ENCODE measurements at regions not wholly inside any gene's neighbourhood (a gene's known extent, or its start where the extent isn't known, plus 50 kb on each side); places are given as distances from the start of the nearest gene placed in this dataset.

DNA sequence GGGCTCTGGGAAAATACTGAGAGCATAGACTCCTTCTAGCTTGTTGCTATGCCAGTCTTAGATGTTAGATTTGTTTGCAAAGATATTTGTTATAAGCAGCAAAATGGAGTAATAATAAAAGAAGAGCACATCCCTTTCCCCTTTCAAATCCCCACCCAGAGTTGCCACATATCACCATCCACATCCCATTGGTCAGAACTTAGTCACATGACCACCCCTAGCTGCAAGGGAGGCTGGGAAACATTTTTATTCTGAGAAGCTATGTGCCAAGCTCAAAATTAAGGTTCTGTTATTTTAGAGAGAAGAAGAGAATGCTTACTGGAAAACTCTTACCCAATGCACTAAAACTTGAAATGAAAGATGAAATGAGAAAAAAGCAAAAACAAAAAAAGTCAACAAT, 193.9 kb upstream of the MVB12B start:
- Histone ChIP-seq H3K27ac (ENCODE audit: extremely low read depth, low read depth, low read length) (no peak overlapping the region), H2AFZ (ENCODE audit: low read depth, low read length) (no peak overlapping the region), H3K9me3 (replicated peaks; ENCODE audit: control insufficient read depth, insufficient read depth, low read depth, low read length) (no peaks in the 10 kb centered on the region), H3K27me3 (ENCODE audit: control insufficient read depth in 2 of 2, insufficient read depth in 2 of 2, low read length in 2 of 2) (no peaks in the 10 kb centered on the region; a peak in 1 of 5 replicates), H3K9me1 (ENCODE audit: control insufficient read depth, insufficient read depth, low read length) (no peaks in the 10 kb centered on the region), H3K9ac (ENCODE audit: insufficient read depth in 1 of 2, low read depth in 2 of 2, low read length in 2 of 2) (no peak overlapping the region), H3K4me1 (replicated peaks in 1 of 2; ENCODE audit: control insufficient read depth in 2 of 2, insufficient read depth in 2 of 2, low read length in 2 of 2) (no peaks in the 10 kb centered on the region), H3K36me3 (ENCODE audit: control insufficient read depth, insufficient read depth, low read length) (no peaks in the 10 kb centered on the region), H3K4me3 (no peak overlapping the region), H4K20me1 (replicated peaks; ENCODE audit: control insufficient read depth, insufficient read depth, low read length) (no peaks in the 10 kb centered on the region), H3K79me2 (ENCODE audit: control insufficient read depth, insufficient read depth, low read length) (no peaks in the 10 kb centered on the region), H3K4me2 (ENCODE audit: insufficient read depth, low read length) (no peak overlapping the region)
- DNase-seq (ENCODE audit: extremely low read depth in 1 of 4, low spot score in 3 of 4) (no peak), ATAC-seq (no peak), FAIRE-seq (no peak)
- in situ Hi-C loops (cut with MboI): no loop called here
- intact Hi-C loops (cut with micrococcal nuclease): no loop called here
- CTCF ChIA-PET (ENCODE audit: low intra/inter-chr PET ratio): no interaction called here
- POLR2A ChIA-PET: no interaction called here
- BruUV-seq (replicated peaks): no TSS peak
- TF ChIP-seq NFYB (IDR thresholded peaks at IDR 0.05; ENCODE audit: extremely low read depth, insufficient read length) (peak; percentile 56), BRCA1 (IDR thresholded peaks at IDR 0.05) (no peak), BRCA1 (CRISPR knock-in tag; IDR thresholded peaks at IDR 0.05) (no peak), ETV5 (CRISPR knock-in tag; IDR thresholded peaks at IDR 0.05; ENCODE audit: low read depth) (no peak), PRMT5 (CRISPR knock-in tag; IDR thresholded peaks at IDR 0.05) (no peak), TBL1XR1 (IDR thresholded peaks at IDR 0.05; ENCODE audit: low read length in 2 of 2) (no peak), HLTF (IDR thresholded peaks at IDR 0.05) (no peak), ETS2 (tag; IDR thresholded peaks at IDR 0.05; ENCODE audit: borderline replicate concordance, poor library complexity, severe bottlenecking) (no peak), MTA3 (IDR thresholded peaks at IDR 0.05; ENCODE audit: borderline replicate concordance) (no peak), MEIS2 (IDR thresholded peaks at IDR 0.05; ENCODE audit: partially characterized antibody) (no peak), NR2F6 (CRISPR knock-in tag; IDR thresholded peaks at IDR 0.05) (no peak), CHD4 (IDR thresholded peaks at IDR 0.05; ENCODE audit: insufficient read depth, insufficient replicate concordance, low read depth, low read length, poor library complexity, severe bottlenecking) (no peak), SIN3A (IDR thresholded peaks at IDR 0.05; ENCODE audit: borderline replicate concordance in 2 of 2, control insufficient read depth in 1 of 2, low read depth in 2 of 2, low read length in 2 of 2) (no peak), HOXB6 (CRISPR knock-in tag; IDR thresholded peaks at IDR 0.05; ENCODE audit: borderline replicate concordance) (no peak)
- TF ChIP-seq, protein P1, sequence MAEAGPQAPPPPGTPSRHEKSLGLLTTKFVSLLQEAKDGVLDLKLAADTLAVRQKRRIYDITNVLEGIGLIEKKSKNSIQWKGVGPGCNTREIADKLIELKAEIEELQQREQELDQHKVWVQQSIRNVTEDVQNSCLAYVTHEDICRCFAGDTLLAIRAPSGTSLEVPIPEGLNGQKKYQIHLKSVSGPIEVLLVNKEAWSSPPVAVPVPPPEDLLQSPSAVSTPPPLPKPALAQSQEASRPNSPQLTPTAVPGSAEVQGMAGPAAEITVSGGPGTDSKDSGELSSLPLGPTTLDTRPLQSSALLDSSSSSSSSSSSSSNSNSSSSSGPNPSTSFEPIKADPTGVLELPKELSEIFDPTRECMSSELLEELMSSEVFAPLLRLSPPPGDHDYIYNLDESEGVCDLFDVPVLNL (CRISPR knock-in tag; IDR thresholded peaks at IDR 0.05; ENCODE audit: low read depth): no peak
- TF ChIP-seq, protein P2, sequence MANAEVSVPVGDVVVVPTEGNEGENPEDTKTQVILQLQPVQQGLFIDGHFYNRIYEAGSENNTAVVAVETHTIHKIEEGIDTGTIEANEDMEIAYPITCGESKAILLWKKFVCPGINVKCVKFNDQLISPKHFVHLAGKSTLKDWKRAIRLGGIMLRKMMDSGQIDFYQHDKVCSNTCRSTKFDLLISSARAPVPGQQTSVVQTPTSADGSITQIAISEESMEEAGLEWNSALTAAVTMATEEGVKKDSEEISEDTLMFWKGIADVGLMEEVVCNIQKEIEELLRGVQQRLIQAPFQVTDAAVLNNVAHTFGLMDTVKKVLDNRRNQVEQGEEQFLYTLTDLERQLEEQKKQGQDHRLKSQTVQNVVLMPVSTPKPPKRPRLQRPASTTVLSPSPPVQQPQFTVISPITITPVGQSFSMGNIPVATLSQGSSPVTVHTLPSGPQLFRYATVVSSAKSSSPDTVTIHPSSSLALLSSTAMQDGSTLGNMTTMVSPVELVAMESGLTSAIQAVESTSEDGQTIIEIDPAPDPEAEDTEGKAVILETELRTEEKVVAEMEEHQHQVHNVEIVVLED (CRISPR knock-in tag; IDR thresholded peaks at IDR 0.05): no peak
- TF ChIP-seq, protein P3, sequence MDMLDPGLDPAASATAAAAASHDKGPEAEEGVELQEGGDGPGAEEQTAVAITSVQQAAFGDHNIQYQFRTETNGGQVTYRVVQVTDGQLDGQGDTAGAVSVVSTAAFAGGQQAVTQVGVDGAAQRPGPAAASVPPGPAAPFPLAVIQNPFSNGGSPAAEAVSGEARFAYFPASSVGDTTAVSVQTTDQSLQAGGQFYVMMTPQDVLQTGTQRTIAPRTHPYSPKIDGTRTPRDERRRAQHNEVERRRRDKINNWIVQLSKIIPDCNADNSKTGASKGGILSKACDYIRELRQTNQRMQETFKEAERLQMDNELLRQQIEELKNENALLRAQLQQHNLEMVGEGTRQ (CRISPR knock-in tag; IDR thresholded peaks at IDR 0.05): peak; percentile 29; the same call in 1 of the 2 replicates
- TF ChIP-seq, protein P4, sequence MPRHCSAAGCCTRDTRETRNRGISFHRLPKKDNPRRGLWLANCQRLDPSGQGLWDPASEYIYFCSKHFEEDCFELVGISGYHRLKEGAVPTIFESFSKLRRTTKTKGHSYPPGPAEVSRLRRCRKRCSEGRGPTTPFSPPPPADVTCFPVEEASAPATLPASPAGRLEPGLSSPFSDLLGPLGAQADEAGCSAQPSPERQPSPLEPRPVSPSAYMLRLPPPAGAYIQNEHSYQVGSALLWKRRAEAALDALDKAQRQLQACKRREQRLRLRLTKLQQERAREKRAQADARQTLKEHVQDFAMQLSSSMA (CRISPR knock-in tag; IDR thresholded peaks at IDR 0.05): no peak
- TF ChIP-seq, protein P5, sequence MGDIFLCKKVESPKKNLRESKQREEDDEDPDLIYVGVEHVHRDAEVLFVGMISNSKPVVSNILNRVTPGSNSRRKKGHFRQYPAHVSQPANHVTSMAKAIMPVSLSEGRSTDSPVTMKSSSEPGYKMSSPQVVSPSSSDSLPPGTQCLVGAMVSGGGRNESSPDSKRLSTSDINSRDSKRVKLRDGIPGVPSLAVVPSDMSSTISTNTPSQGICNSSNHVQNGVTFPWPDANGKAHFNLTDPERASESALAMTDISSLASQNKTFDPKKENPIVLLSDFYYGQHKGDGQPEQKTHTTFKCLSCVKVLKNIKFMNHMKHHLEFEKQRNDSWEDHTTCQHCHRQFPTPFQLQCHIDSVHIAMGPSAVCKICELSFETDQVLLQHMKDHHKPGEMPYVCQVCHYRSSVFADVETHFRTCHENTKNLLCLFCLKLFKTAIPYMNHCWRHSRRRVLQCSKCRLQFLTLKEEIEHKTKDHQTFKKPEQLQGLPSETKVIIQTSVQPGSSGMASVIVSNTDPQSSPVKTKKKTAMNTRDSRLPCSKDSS (IDR thresholded peaks at IDR 0.05; ENCODE audit: low read depth, partially characterized antibody): no peak

Data from K562 (cell line).